B cell (primary cell): ENCODE measurements at regions not wholly inside any gene's neighbourhood (a gene's known extent, or its start where the extent isn't known, plus 50 kb on each side); places are given as distances from the start of the nearest gene placed in this dataset.

Experiments used
- EZH2 ChIP-seq: IDR thresholded peaks from 2 replicates; pipeline ENCODE4 v1.6.1; 2012; ENCODE audit warnings: borderline replicate concordance, low read depth, mild to moderate bottlenecking, moderate library complexity, low read length; ENCODE audit not compliant: insufficient read depth, poor library complexity, severe bottlenecking
- TF ChIP-seq, protein P1 (sequence below): fragments of 200-600 bp; IDR thresholded peaks from one replicate; pipeline ENCODE4 v1.8.0; 2022; ENCODE audit warnings: antibody characterized with exemption, mild to moderate bottlenecking

DNA sequence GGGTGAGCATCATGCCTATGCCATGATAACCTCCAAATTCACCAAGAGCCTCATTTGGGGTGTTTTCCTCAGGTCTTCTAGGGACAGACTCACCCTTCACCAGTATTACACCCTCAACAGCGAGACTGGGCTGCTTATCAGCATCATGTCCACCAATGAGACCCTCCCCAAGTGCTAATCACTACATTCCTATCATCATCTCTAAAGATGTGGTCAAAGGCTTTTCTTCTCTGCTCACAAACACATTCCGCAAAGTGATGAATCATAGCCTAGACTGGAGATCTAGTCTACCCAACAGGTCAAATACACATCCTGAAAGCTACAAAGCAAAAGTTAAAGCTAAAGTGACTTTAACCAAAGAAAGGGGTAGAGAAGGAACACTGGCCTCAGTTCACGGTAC is 75.3 kb upstream of the C7orf33 start:
- no peak for TF ChIP-seq EZH2
- TF ChIP-seq, protein P1, sequence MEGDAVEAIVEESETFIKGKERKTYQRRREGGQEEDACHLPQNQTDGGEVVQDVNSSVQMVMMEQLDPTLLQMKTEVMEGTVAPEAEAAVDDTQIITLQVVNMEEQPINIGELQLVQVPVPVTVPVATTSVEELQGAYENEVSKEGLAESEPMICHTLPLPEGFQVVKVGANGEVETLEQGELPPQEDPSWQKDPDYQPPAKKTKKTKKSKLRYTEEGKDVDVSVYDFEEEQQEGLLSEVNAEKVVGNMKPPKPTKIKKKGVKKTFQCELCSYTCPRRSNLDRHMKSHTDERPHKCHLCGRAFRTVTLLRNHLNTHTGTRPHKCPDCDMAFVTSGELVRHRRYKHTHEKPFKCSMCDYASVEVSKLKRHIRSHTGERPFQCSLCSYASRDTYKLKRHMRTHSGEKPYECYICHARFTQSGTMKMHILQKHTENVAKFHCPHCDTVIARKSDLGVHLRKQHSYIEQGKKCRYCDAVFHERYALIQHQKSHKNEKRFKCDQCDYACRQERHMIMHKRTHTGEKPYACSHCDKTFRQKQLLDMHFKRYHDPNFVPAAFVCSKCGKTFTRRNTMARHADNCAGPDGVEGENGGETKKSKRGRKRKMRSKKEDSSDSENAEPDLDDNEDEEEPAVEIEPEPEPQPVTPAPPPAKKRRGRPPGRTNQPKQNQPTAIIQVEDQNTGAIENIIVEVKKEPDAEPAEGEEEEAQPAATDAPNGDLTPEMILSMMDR = no peak
